Kidney tubule cell (primary cell): ENCODE measurements at regions not wholly inside any gene's neighbourhood (a gene's known extent, or its start where the extent isn't known, plus 50 kb on each side); places are given as distances from the start of the nearest gene placed in this dataset.

Source experiments
- DNase-seq: peaks from one replicate; pipeline ENCODE4 v3.0.0-alpha.2; 2018; ENCODE audit warnings: low spot score

DNA sequence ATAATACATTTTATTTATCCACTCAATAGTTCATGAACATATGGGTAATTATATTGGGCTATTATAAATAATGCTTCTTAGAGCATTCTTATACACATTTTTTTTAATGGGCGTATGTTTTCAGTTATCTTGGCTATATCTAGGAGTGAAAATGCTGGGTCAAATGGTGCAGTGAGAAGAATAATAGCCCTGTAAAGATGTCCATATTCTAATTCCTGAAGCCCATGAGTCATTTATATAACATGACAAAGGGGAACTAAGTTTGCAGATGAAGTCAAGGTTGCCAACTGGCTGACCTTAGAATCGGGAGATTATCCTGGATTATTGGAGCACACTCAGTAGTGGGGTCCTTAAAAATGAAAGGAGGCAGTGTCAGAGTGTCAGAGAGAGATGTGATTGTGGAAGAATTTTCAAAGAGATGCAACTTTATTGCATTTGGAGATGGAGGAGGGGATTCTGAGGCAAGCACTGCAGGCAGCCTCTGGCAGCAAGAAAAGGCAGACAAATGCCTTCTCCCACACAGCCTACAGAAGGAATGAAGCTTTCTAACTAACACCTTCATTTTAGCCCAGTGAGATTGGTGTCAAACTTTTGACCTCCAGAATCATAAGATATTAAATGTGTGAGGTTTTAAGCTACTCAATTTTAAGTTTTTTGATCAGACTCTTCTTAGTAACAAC is 106.1 kb upstream of the HS3ST1 start:
- no peak for DNase-seq

DNA sequence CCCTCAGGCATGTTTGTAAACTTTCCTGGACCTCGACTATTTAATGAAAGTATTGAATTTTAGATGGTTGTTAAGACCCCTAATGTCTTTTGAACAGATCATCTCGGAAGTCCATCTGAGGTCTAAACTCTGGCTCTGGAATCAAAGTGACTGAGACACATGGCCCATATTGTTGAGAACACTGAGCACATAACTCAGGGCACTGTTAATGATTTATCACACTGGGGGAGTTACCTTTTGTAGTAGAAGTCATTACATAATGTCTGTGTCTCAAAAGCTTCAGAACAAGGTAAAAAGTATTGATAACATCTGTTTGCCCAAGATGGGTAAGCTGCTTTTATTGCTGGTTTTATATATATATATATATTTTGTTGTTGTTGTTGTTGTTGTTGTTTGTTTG is 103.4 kb upstream of the HS3ST1 start:
- peak; percentile 58 for DNase-seq

DNA sequence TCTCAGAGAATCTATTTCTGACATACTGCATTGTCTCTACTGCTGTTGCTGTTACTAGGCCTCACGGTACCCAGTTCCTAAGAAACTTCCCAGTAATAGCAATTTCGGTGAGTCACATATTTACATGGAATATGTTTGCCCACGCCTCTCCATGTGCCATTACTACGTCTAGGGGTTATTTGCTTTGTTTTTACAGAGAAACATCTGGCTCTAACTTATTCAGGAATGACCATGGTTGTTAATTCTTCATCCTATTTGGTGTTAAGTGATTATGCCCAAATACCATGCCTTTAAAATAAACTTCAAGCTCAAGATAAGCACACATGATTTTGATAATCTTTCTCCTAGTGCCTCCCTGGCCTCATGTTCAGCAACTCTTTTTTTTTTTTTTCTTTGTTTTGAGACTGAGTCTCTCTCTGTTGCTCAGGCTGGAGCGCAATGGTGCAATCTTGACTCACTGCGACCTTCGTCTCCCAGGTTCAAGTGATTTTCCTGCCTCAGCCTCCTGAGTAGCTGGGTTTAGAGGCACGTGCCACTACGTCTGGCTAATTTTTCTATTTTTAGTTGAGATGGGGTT is 101.0 kb upstream of the HS3ST1 start:
- DNase-seq, result peak; percentile 58

DNA sequence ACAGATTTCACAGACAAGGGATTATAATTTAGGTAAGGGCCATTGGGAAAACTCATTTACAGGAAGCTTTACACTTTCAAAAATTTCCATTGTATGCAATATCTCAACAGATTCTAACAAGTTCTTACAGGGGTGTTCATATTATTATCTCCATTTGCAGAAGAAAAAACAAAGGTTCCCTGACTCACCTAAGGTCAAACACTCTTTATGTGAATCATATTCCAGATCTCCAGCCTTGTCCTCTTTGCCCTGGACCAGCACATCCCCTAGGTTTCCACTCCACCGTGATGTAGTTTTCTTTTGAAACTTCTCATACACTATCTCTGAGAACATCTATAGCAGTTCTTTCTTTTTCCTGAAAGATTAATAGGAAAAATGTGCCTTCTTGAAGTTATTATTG is 96.4 kb upstream of the HS3ST1 start:
- no peak for DNase-seq

DNA sequence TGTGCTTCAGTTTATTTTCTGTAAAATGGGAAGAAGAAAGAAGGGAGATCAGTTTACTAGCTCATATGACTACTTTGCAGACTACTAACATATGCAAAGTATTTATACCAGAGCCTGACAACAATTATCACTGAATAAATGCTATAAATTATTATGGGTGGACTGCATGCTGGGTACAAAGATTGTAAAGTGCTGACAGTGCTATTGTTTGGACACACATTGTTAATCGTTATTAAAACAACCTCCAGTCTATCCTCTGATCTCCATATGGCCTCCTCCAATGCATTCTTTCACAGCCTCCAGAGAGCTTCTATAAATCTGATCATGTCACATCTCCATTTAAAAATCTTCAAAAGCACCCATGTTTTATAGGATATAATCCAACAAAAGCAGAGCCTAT is 90.1 kb upstream of the HS3ST1 start:
- DNase-seq, result no peak

DNA sequence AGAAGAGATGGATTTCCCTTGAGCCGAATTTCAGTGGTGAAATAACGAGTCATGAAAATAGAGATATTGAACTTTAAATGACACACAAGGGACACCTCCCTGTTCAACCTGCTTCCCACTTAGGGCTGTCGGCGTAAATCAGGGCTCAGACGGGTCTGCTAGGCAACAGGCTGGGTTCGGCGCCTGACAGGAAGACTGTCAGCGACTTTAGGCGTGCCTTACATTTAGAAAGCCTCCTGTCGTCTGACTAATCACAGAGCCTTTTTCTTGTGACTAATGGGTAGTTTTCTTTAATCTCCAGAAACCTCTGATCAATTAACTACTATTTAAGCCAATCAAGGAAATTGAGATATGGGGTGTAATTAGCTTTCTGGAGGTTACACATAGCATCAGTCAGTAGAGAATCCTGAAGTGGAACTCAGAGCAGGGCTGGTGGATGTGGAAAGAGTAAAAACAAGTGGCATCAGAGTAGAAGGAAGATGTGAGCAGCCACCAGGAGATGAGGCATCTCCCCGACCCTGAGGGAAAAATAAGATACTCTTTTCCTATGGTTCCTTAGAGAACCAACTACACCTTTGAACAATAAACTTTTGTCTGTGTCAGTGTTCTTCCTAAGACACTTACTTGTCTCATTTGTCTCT is 86.2 kb upstream of the HS3ST1 start:
- DNase-seq, result peak; percentile 15

DNA sequence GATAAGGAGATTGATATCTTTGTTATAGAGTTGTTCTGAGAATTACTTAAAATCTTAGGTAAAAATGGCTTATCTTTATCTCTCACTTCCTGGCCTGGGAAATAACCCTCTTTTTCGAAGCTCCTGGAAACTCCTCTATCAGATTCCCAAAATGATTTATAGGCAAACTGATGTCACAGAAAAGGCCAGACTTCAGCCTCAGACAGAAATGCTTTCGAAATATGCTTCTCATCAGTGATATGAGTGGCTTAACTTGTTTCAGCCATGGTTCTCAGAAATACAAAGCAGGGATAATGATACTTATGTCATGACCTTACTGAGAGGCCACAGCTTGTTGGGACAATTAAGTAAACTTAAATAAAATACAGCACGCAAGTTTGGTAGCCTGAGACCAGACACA is 85.3 kb upstream of the HS3ST1 start:
- DNase-seq, result no peak

DNA sequence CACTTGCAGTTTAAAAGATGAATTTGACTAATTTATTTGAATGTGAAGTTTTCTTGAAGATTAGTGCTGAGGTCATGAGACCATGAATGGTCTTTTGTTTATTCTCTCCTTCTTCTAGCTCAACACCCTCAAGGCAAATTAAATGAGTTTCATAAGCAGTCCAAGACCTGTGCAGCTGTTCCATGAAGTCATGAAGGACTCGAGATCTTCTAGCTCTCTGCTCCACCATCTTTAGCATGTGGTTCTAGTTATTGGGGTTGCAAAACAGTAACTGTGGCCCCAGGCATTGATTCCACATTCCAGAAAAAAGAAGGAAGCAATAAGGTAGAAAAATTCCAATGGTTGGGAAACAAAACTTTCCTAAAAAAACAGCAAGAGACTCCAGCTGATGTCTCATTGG is 84.2 kb upstream of the HS3ST1 start:
- DNase-seq, result no peak

DNA sequence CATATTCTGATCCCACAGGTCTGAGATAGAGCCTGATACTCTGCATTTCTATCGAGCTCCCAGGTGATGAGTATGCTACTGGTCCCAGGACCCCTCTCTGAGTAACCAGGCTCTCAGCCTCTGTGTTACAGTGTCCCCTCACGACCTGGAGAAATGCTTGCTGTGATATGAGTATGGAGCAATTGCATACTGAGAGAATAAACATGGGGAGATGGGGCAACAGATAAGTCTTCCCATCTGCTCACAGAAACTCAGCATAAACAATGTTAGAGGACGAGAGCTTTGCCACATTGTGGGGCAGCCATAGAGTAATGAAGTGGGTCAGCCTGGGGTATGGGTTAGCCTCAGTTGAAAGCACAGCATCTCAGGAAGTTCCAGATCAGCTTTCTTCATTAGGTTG is 82.6 kb upstream of the HS3ST1 start:
- no peak for DNase-seq

DNA sequence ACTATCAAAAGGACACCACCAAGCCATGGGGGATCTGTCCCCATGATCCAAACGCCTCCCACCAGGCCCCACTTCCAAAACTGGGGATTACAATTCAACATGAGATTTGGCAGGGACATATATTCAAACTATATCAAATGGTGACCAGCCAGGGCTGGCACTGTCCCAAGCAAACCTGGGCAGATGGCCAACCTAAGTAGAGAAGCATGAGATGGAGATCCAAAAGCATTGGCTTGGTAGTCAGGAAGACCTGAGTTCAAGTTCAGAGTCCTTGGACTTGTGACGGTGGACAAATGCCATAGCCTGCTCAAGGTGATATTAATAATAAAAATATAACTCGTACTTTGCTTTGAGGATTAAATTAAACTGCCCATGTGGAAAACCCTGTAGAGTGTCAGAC is 79.2 kb upstream of the HS3ST1 start:
- peak; percentile 17 for DNase-seq

DNA sequence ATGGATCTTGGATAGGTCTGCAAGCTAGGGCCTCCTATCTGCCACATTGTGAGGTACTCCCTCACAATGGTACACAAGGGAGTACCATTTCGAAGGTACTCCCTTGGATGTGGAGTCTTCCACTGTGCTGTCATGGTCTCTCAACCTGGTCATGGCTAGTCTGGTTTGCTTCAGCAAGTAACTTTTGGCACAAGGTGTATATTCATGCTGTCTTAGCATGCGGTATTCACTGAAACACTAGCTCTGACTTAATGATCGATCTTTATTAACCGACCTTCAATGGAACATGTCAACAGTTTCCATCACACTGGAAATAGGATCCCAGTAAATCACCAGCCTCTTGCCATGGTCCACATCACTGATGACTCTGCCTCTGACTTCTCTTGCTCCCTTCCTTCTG is 77.5 kb upstream of the HS3ST1 start:
- DNase-seq, result peak; percentile 53

DNA sequence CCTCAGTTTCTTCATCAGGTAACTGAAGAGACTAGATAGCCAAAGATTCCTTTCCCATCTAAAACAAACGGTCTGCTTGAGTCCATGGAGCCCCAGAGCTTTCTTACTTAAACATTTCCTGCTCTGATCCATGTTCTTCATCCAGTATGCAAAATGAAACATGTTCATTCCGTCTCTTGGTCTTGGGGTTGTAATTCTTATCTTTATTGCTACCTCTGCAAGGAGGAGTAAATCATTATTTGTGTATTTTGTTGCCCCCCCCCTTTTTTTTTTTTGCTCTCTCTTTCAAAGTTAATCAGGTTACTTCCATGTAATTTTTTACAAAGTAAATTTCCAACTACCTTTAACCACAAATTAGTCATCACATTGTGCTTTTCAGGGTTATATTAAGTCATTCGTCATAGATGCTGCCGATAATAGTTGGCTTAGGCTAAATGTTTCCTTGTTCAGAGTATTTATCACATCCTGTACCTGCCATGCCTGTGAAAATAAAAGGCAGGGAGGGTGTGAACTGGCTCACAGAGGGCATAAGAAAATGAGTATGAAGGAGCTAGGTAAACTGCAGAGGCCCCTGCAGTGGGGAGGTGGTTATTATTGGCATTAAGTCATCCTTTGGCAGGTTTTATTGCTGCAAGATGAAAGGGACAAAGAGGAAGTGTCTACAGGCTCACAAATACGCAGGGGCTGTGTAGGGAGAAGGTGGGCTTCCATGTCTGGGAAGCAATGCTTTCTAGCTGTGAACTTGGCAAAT is 76.7 kb upstream of the HS3ST1 start:
- DNase-seq, result peak; percentile 99

DNA sequence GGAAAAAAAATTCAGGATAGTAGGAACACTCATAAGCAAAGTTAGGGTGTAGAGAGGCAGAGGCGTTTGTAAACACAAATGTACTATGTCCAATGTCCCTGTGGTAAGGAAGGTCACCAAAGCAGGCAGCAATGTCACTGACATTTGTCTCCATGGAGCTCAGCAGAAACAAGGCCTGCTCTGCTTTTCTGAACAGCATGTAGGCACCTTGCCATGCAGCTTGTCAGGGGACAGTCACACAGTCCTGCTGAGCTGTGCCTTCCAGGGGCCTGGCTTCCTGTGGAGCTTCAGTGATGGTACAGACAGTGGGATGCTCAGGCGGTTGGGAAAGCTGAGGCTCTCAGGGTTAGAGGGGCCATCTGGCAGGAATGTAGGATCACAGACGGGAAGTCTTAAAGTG is 74.5 kb upstream of the HS3ST1 start:
- peak; percentile 32 for DNase-seq

DNA sequence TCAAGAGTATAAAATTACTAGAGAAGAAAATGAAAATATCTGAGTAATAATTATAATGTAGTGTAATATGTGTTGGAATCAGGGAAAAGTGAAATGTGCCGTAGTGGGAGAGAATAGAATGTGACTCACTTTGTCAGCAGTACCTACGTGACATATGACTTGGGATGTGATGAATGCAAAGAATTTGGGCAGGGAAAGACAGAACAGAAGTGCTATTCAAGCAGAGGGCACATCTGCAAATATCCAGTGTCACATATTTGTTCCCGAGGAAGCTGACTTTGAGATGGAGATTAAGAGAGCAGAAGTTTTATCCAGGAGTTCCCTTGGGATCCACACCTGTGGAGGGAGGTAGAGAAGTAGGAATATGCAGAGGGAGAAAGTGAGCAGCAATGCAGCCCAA is 69.3 kb upstream of the HS3ST1 start:
- peak; percentile 92 for DNase-seq

DNA sequence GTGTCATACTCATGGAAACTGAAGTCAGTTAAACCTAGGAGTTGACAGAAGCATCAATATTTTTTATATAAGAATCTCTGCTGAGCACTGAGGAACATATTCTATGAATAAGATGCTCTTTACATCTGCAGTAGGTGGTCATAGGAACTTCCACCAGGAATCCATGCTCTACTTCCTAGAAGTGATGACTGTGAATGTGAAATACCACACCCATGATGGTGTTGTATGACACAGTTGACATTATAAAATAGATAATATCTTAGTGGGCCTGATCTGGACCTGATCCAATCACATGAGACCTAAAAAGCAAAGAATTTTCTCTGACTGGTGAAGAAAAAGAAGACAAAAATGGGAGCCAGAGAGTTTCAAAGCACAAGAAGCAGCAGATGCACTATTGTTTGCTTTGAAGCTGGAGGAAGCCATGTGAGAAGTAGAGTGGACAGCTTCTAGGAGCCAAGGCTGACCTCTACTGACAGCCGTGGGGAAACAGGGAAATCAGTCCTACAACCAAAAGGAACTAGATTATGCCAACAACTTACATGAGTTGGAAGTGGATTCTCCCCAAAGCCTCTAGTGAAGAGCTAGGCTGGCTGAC is 68.6 kb upstream of the HS3ST1 start:
- DNase-seq, result peak; percentile 76

DNA sequence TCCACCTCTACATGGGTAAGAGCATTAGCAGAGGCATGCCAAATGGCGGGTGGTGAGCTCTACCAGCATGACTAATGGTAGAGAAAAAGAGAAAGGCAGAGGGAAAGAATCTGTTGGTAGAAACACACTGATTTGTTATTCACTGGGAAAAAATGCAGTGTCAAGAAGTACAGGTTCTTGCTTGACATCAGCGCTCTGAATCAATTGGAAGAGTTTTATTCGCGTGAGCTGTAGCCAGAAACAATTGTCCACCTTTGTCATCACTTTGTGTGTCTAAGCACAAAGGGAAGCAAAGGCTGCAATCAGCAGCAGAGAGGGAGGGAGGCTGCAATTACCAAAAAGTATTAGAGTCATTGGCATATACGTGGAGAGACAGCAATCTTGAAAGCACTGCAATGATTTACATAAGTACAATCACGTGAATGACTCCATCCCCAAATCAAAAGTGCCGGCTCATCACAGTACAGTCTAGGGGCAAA is 67.7 kb upstream of the HS3ST1 start:
- peak; percentile 89 for DNase-seq

DNA sequence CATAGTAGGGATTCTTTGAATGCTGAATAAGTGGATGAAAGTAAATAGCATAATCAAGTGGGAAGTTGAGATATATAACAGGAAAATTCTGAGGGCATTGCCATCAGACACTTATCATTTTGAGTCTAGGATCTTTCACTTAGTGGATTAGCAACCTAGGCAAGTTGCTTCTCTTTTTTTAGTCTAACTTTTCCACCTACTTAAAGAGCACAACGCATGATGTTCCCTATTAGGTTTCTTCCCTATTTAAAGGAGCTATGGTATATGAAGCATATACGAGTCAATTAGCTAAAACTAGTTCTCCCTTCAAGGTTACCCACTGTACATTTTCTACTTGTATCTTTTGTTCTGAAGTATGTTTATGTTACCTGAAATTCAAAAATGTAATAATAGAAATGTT is 67.1 kb upstream of the HS3ST1 start:
- no peak for DNase-seq

DNA sequence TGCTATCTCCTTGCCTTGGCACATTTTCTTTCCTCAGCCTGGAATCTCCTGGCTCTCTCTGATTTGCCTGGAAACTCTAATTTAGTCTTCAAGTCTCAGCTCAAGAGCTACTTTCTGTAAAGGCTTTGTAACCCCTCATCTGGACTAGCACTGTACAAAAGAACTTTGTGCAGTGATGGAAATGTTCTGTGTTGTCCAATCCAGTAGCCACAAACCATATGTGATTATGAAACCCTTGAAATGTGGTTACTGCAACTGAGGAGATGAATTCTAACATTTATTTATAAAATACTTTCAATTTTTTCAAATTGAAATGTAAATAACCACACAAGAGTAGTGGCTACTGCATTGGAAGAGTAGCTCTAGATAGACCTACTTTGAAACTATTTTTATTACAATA is 66.6 kb upstream of the HS3ST1 start:
- DNase-seq, result no peak

DNA sequence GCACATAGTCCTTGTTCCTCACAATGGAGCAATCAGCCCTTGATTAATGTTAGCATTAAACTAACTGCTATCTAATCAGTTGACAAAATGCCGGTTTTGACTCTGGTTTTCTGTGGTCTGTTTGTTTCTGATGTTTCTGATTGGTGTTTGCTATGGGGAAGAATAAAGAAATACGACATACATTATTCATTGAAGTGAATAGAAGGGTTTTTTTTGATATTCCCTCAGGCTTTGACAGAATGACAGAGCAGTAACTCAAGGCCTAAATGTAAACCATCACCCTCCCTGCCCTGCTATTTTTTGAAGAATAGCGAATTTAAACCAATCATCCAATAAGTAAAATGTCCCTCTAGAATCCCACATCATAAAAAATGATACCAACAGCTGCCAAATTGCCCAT is 65.5 kb upstream of the HS3ST1 start:
- DNase-seq, result no peak

DNA sequence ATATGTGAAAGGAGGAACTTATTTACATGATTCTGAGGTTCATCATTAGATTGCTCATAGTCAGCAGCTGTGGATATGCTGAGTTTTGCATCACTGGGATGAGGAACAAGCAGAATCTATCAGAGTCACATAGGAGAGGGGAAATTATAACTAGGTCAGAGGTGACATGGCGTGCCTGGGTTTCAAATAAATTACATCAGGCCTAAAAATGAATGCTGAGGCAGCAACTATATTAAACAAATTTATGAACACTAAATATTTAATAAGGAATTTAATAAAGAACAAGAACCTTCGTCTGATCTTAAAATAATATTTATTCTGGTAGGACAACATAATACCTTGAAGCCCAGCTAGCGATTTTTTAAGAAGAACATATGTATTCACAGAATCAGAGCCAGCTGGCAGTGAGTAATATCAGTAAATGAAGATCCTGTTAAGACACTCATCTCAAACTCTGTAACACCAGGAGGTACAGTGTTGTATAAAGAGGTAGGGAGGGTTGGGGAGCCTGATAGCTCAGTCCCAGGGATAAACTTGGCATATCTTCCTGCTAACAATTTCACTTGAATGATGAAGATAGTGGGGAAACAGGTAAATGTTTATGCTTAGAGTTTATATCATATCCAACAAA is 60.9 kb upstream of the HS3ST1 start:
- DNase-seq, result no peak

DNA sequence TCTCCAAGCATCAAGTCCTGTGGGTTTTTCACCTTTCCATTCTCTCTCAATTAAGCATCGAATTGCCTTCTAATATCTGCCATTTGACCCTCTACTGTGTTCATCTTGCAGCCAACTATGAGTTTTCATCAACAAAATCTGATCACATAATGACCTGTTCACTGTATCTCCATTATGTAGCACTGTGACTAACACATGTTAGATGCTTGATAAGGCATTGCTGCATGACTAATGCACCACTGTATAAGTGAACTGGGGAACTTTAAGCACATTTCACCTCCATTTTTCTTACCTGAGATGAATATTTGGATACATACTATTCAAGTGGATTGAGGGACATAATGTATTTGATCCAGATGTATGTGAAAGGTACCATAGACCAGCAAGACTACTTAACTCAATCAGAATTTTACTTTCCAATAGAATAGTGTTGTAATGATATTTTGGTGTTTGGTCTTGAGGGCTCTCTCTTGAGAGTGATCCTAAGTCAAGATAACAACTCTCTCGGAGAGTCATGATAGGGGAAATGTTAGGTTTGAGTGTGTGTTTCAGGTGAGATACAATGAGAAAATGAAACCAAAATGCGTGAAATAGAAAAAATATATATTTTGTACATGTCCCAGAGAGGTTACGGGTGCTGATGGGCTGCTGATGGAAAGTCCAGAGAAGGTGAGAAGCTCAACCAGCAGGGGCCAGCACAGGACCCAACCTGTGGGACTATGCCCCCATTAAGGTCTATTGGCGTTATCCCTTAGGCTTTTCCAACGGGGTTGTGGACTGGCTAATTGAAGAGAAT is 60.2 kb upstream of the HS3ST1 start:
- DNase-seq, result peak; percentile 55
